PC-9 (cell line): ENCODE measurements at regions not wholly inside any gene's neighbourhood (a gene's known extent, or its start where the extent isn't known, plus 50 kb on each side); places are given as distances from the start of the nearest gene placed in this dataset.

ENCODE experiments used
- CTCF ChIP-seq: fragments of 200-600 bp; sonication (generic); conservative IDR thresholded peaks from 2 replicates; pipeline ENCODE4 v1.6.1; 2017; ENCODE audit warnings: mixed run types, antibody characterized with exemption, mild to moderate bottlenecking, moderate library complexity
- EZH2 ChIP-seq: fragments of 200-600 bp; sonication (generic); IDR thresholded peaks from 2 replicates; pipeline ENCODE4 v1.8.0; 2017; ENCODE audit warnings: antibody characterized with exemption, low read depth

GRCh38 chr12:63362166-63362565 lies 211.2 kb upstream of the AVPR1A start:
- TF ChIP-seq CTCF (no peak), EZH2 (no peak)
